ENCODE measurements at regions not wholly inside any gene's neighbourhood (a gene's known extent, or its start where the extent isn't known, plus 50 kb on each side); places are given as distances from the start of the nearest gene placed in this dataset.

GRCh38 chr5:39566891-39567290, 142.1 kb upstream of the DAB2 start:
- no peak for TF ChIP-seq CTCF (conservative IDR thresholded peaks at IDR 0.05; ENCODE audit: low read depth, low read length)
- no peak for TF ChIP-seq EZH2 (IDR thresholded peaks at IDR 0.05; ENCODE audit: low read length, unreplicated experiment)
- no peak for TF ChIP-seq EZH2phosphoT487 (IDR thresholded peaks at IDR 0.05; ENCODE audit: borderline replicate concordance, low read length)

GRCh38 chr5:39566029-39566428, 141.2 kb upstream of the DAB2 start:
- no peaks in the 10 kb centered on the region for H3K27me3 ChIP-seq (ENCODE audit: low read length)
- TF ChIP-seq EZH2 (IDR thresholded peaks at IDR 0.05; ENCODE audit: low read length, unreplicated experiment) = no peak
- TF ChIP-seq CTCF (conservative IDR thresholded peaks at IDR 0.05; ENCODE audit: low read depth, low read length) = no peak
- TF ChIP-seq EZH2phosphoT487 (IDR thresholded peaks at IDR 0.05; ENCODE audit: borderline replicate concordance, low read length) = no peak
- H3K9ac ChIP-seq (ENCODE audit: low read length) = no peak overlapping the region
- no peaks in the 10 kb centered on the region for H4K20me1 ChIP-seq (ENCODE audit: low read length)
- H3K9me3 ChIP-seq (ENCODE audit: low read length) = no peaks in the 10 kb centered on the region
- ATAC-seq (no peak), DNase-seq (no peak)
- no peaks in the 10 kb centered on the region for H3K9me2 ChIP-seq (replicated peaks; ENCODE audit: low read length)
- H2AFZ ChIP-seq (ENCODE audit: low read length) = no peak overlapping the region
- no peak overlapping the region for H3K27ac ChIP-seq (ENCODE audit: low read length)
- no peaks in the 10 kb centered on the region for H3K4me1 ChIP-seq (ENCODE audit: insufficient read depth, low read length)
- POLR2A ChIA-PET (ENCODE audit: unreplicated experiment) = interaction anchor here (0.6 kb wide), 1 partner anchor 403 kb away, joined by 3 read pairs; no protein-coding TSS in a partner anchor
- H3K36me3 ChIP-seq (ENCODE audit: low read depth, low read length) = no peaks in the 10 kb centered on the region
- H3K79me2 ChIP-seq (ENCODE audit: low read length) = no peaks in the 10 kb centered on the region
- CTCF ChIA-PET = no interaction called here
- no peak overlapping the region for H3K4me3 ChIP-seq (ENCODE audit: low read length)
- intact Hi-C loops (cut with micrococcal nuclease) = no loop called here
- BruUV-seq (replicated peaks) = no TSS peak
- H3F3A ChIP-seq (ENCODE audit: low read length, unreplicated experiment) = no peaks in the 10 kb centered on the region
- H3K4me2 ChIP-seq (ENCODE audit: low read length) = no peak overlapping the region

More at GRCh38 chr5:39566891-39567290, 142.1 kb upstream of the DAB2 start:
- CTCF ChIA-PET = no interaction called here
- Histone ChIP-seq H3K4me1 (ENCODE audit: insufficient read depth, low read length) (no peaks in the 10 kb centered on the region), H3F3A (ENCODE audit: low read length, unreplicated experiment) (no peaks in the 10 kb centered on the region), H3K9me3 (ENCODE audit: low read length) (no peaks in the 10 kb centered on the region), H3K9ac (ENCODE audit: low read length) (no peak overlapping the region), H3K79me2 (ENCODE audit: low read length) (no peaks in the 10 kb centered on the region), H3K27me3 (ENCODE audit: low read length) (no peaks in the 10 kb centered on the region), H3K9me2 (replicated peaks; ENCODE audit: low read length) (no peaks in the 10 kb centered on the region), H3K4me3 (ENCODE audit: low read length) (no peak overlapping the region), H4K20me1 (ENCODE audit: low read length) (no peaks in the 10 kb centered on the region), H2AFZ (ENCODE audit: low read length) (no peak overlapping the region), H3K36me3 (ENCODE audit: low read depth, low read length) (no peaks in the 10 kb centered on the region), H3K4me2 (ENCODE audit: low read length) (no peak overlapping the region), H3K27ac (ENCODE audit: low read length) (no peak overlapping the region)
- POLR2A ChIA-PET (ENCODE audit: unreplicated experiment) = interaction anchor here (0.6 kb wide), 1 partner anchor 404 kb away, joined by 3 read pairs; no protein-coding TSS in a partner anchor
- intact Hi-C loops (cut with micrococcal nuclease) = no loop called here
- no peak for ATAC-seq
- BruUV-seq (replicated peaks) = no TSS peak
- DNase-seq = no peak

GRCh38 chr5:39561421-39561820, 136.6 kb upstream of the DAB2 start:
- BruUV-seq (replicated peaks) = no TSS peak
- no peak overlapping the region for H3K9ac ChIP-seq (ENCODE audit: low read length)
- DNase-seq (no peak), ATAC-seq (no peak)
- H3K4me2 ChIP-seq (ENCODE audit: low read length) = no peak overlapping the region
- H2AFZ ChIP-seq (ENCODE audit: low read length) = no peak overlapping the region
- no peak overlapping the region for H3K27ac ChIP-seq (ENCODE audit: low read length)
- TF ChIP-seq EZH2phosphoT487 (IDR thresholded peaks at IDR 0.05; ENCODE audit: borderline replicate concordance, low read length) (no peak), EZH2 (IDR thresholded peaks at IDR 0.05; ENCODE audit: low read length, unreplicated experiment) (no peak), CTCF (conservative IDR thresholded peaks at IDR 0.05; ENCODE audit: low read depth, low read length) (no peak)
- H3K9me2 ChIP-seq (replicated peaks; ENCODE audit: low read length) = no peaks in the 10 kb centered on the region
- H3K4me1 ChIP-seq (ENCODE audit: insufficient read depth, low read length) = no peaks in the 10 kb centered on the region
- ChIA-PET POLR2A (ENCODE audit: unreplicated experiment) (no interaction called here), CTCF (no interaction called here)
- H3K79me2 ChIP-seq (ENCODE audit: low read length) = no peaks in the 10 kb centered on the region
- intact Hi-C loops (cut with micrococcal nuclease) = no loop called here
- H3K4me3 ChIP-seq (ENCODE audit: low read length) = no peak overlapping the region
- H3K9me3 ChIP-seq (ENCODE audit: low read length) = no peaks in the 10 kb centered on the region
- H4K20me1 ChIP-seq (ENCODE audit: low read length) = no peaks in the 10 kb centered on the region
- no peaks in the 10 kb centered on the region for H3F3A ChIP-seq (ENCODE audit: low read length, unreplicated experiment)
- H3K36me3 ChIP-seq (ENCODE audit: low read depth, low read length) = no peaks in the 10 kb centered on the region
- H3K27me3 ChIP-seq (ENCODE audit: low read length) = no peaks in the 10 kb centered on the region
